ENCODE measurements at regions not wholly inside any gene's neighbourhood (a gene's known extent, or its start where the extent isn't known, plus 50 kb on each side); places are given as distances from the start of the nearest gene placed in this dataset.

DNA sequence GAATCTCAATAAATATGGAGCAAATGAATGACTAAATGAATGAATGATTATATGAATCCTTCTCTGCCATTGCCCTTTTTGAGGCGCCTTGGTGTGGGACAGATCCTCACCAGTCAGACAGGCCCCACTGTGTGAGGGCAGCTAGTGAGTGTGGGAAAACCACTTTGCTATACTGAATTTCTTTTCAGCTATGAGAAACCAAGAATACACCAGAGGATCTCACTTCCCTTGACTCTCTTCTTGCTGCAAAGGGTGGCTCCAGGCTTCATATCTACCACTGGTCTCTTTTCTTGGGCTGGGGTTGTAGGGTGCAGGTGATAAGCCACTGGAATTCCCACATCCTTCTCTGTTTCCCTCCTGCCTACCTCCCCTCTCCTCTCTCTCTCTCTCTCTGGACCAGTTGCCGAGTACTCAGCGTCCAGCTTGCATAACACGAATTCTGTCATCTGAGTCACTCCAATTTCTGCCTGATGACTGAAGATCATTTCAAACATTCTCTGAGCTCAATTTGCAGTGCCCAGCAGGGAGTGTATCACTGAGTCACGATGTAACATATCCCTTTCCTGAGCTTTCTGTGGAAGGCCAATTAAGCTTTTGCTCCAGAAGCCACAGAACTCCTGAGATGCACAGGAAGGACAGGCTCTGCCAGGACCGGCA, 304.3 kb upstream of the NCAM1 start:
- H3K9me3 Mint-ChIP-seq = peaks cover 12% of the 10 kb centered on the region; the same call in 1 of the 2 replicates
- peak; percentile 67 for DNase-seq
- no peaks in the 10 kb centered on the region for H3K36me3 Mint-ChIP-seq (ENCODE audit: low read depth)
- TF ChIP-seq CTCF (IDR thresholded peaks at IDR 0.05) = no peak
- no peak overlapping the region for H3K4me3 Mint-ChIP-seq
- H3K27ac Mint-ChIP-seq = peak overlapping the region; percentile 42; the same call in 1 of the 2 replicates
- H3K27me3 Mint-ChIP-seq (ENCODE audit: insufficient read depth) = peaks cover 3% of the 10 kb centered on the region
- H3K4me1 Mint-ChIP-seq (ENCODE audit: low read depth) = peaks cover 16% of the 10 kb centered on the region; the same call in 1 of the 2 replicates

- Mint-ChIP-seq H3K4me3 (no peak overlapping the region), H3K9me3 (peaks cover 15% of the 10 kb centered on the region; the same call in 1 of the 2 replicates), H3K27ac (no peak overlapping the region), H3K27me3 (ENCODE audit: insufficient read depth) (peaks cover 3% of the 10 kb centered on the region), H3K36me3 (ENCODE audit: low read depth) (no peaks in the 10 kb centered on the region), H3K4me1 (ENCODE audit: low read depth) (peaks cover 16% of the 10 kb centered on the region; the same call in 1 of the 2 replicates)
- no peak for TF ChIP-seq CTCF (IDR thresholded peaks at IDR 0.05)
- no peak for DNase-seq
These were observed 302.8 kb upstream of the NCAM1 start for GRCh38 chr11:112658431-112658878.

DNA sequence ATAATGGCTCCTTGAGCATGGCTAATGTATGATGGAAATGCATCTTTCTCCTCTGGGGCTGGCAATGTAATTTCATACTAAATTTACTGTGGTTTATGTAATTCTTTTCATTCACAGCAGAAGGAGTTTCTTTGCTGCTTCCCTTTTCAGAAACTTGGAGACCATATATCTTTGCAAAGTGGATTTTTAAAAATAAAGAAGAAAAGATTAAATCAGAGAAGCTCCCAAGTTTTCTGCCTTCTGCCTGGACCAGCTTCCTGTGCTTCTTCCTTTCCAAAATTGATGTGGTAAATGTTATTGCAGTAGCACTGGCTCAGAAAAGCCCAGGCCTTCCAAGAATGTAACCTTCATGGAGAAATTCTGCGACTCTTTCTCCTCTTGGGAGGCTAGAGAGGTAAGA, 300.1 kb upstream of the NCAM1 start:
- no peak for TF ChIP-seq CTCF (IDR thresholded peaks at IDR 0.05)
- no peak for DNase-seq
- H3K4me3 Mint-ChIP-seq = no peak overlapping the region
- no peaks in the 10 kb centered on the region for H3K36me3 Mint-ChIP-seq (ENCODE audit: low read depth)
- no peak overlapping the region for H3K27ac Mint-ChIP-seq
- peaks cover 21% of the 10 kb centered on the region; the same call in 1 of the 2 replicates for H3K9me3 Mint-ChIP-seq
- H3K27me3 Mint-ChIP-seq (ENCODE audit: insufficient read depth) = peaks cover 4% of the 10 kb centered on the region
- H3K4me1 Mint-ChIP-seq (ENCODE audit: low read depth) = peaks cover 4% of the 10 kb centered on the region; the same call in 1 of the 2 replicates

DNA sequence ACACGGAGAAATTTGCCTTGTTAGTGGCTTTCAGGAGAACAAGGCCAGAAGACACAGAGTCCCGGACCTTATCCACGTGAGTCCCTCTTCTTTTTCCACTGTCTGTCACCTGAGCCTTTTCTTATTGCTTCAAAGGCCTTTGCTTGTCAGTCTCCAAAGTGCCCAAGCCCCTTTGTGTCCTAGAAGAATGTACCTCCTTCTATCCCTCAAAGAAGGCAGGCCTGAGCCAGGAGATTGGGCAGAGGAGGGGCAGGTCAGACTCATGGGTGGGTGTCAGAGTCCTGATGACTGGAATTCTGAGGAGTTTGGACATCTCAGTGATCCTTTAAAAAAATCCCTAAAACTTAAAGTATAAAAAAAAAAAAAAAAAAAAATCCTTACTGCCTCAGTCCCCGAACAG, 299.6 kb upstream of the NCAM1 start:
- DNase-seq = no peak
- Mint-ChIP-seq H3K9me3 (peaks cover 19% of the 10 kb centered on the region; the same call in 1 of the 2 replicates), H3K4me3 (no peak overlapping the region), H3K27me3 (ENCODE audit: insufficient read depth) (peaks cover 1% of the 10 kb centered on the region; the same call in 1 of the 2 replicates), H3K36me3 (ENCODE audit: low read depth) (no peaks in the 10 kb centered on the region), H3K27ac (no peak overlapping the region), H3K4me1 (ENCODE audit: low read depth) (no peaks in the 10 kb centered on the region; the same call in 1 of the 2 replicates)
- no peak for TF ChIP-seq CTCF (IDR thresholded peaks at IDR 0.05)

DNA sequence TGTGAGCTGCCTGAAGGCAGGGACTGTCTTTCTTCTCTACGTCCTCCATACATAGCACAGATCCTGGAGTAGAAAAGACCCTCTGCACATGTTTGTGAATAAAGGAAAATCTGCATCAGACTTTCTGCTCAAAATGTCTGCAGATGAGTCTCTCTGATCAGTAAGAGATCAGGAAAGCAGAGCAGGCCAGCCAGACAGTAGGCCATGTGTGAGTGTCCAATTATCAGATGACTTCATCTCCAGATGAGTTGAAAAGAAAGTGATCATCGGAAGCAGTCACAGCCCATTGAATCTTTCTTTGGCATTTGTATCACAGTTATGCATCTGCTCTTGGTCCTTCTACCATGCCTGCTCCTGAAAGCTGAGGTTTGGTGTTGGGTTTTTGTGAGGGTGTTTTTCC, 298.7 kb upstream of the NCAM1 start:
- no peak for DNase-seq
- H3K9me3 Mint-ChIP-seq = peaks cover 24% of the 10 kb centered on the region; the same call in 1 of the 2 replicates
- no peaks in the 10 kb centered on the region; the same call in 1 of the 2 replicates for H3K4me1 Mint-ChIP-seq (ENCODE audit: low read depth)
- no peak overlapping the region for H3K4me3 Mint-ChIP-seq
- H3K27ac Mint-ChIP-seq = no peak overlapping the region
- peaks cover 1% of the 10 kb centered on the region; the same call in 1 of the 2 replicates for H3K27me3 Mint-ChIP-seq (ENCODE audit: insufficient read depth)
- no peaks in the 10 kb centered on the region for H3K36me3 Mint-ChIP-seq (ENCODE audit: low read depth)
- TF ChIP-seq CTCF (IDR thresholded peaks at IDR 0.05) = no peak

All from HFFc6 (cell line).